Activated CD8-positive, alpha-beta memory T cell treated with anti-CD3 and anti-CD28 coated beads for 36 hours (primary cell): ENCODE measurements at regions not wholly inside any gene's neighbourhood (a gene's known extent, or its start where the extent isn't known, plus 50 kb on each side); places are given as distances from the start of the nearest gene placed in this dataset.

Source experiments
- CTCF ChIA-PET: fragments of 350-600 bp; sonication (Branson Sonifier 250); formaldehyde crosslinking; loops from one replicate; lab custom pipeline; 2021; ENCODE audit warnings: antibody characterized with exemption; lab: Charles Lee
- POLR2A ChIA-PET: fragments of 350-600 bp; sonication (Branson Sonifier 250); formaldehyde crosslinking; loops from one replicate; lab custom pipeline; 2021; ENCODE audit warnings: antibody characterized with exemption; lab: Charles Lee

- CTCF ChIA-PET = no interaction called here
- POLR2A ChIA-PET = no interaction called here
These were observed 137.8 kb upstream of the GATA6 start for GRCh38 chr18:22031611-22032010.

- CTCF ChIA-PET = no interaction called here
- POLR2A ChIA-PET = no interaction called here
These were observed 136.9 kb upstream of the GATA6 start for GRCh38 chr18:22032392-22032961.

- ChIA-PET CTCF (interaction anchor here (0.7 kb wide), 1 partner anchor 294 kb away, joined by 3 read pairs; no protein-coding TSS in a partner anchor), POLR2A (no interaction called here)
These were observed 136.3 kb upstream of the GATA6 start for GRCh38 chr18:22033085-22033484.

GRCh38 chr18:22034276-22034675, 135.1 kb upstream of the GATA6 start:
- CTCF ChIA-PET = no interaction called here
- POLR2A ChIA-PET = no interaction called here

- POLR2A ChIA-PET = no interaction called here
- CTCF ChIA-PET = no interaction called here
These were observed 128.9 kb upstream of the GATA6 start for GRCh38 chr18:22040533-22040932.

GRCh38 chr18:22043837-22044236, 125.6 kb upstream of the GATA6 start:
- POLR2A ChIA-PET = no interaction called here
- CTCF ChIA-PET = no interaction called here

- POLR2A ChIA-PET = no interaction called here
- CTCF ChIA-PET = no interaction called here
These were observed 124.7 kb upstream of the GATA6 start for GRCh38 chr18:22044474-22045220.

GRCh38 chr18:22045221-22045918, 124.0 kb upstream of the GATA6 start:
- CTCF ChIA-PET = no interaction called here
- POLR2A ChIA-PET = no interaction called here

- CTCF ChIA-PET = no interaction called here
- POLR2A ChIA-PET = no interaction called here
These were observed 122.9 kb upstream of the GATA6 start for GRCh38 chr18:22046473-22046872.

GRCh38 chr18:22047485-22047884, 121.9 kb upstream of the GATA6 start:
- ChIA-PET CTCF (no interaction called here), POLR2A (no interaction called here)

- POLR2A ChIA-PET = no interaction called here
- CTCF ChIA-PET = no interaction called here
These were observed 121.2 kb upstream of the GATA6 start for GRCh38 chr18:22048221-22048620.

GRCh38 chr18:22048932-22049615, 120.3 kb upstream of the GATA6 start:
- CTCF ChIA-PET = no interaction called here
- POLR2A ChIA-PET = interaction anchor here (0.7 kb wide), 1 partner anchor 134 kb away, joined by 5 read pairs; no protein-coding TSS in a partner anchor

- ChIA-PET CTCF (no interaction called here), POLR2A (no interaction called here)
These were observed 116.8 kb upstream of the GATA6 start for GRCh38 chr18:22052405-22053105.

GRCh38 chr18:22055466-22056238, 113.7 kb upstream of the GATA6 start:
- ChIA-PET CTCF (no interaction called here), POLR2A (no interaction called here)

GRCh38 chr18:22056950-22057349, 112.4 kb upstream of the GATA6 start:
- ChIA-PET POLR2A (no interaction called here), CTCF (no interaction called here)

- POLR2A ChIA-PET = no interaction called here
- CTCF ChIA-PET = no interaction called here
These were observed 111.4 kb upstream of the GATA6 start for GRCh38 chr18:22057908-22058527.

GRCh38 chr18:22060361-22060760, 109.0 kb upstream of the GATA6 start:
- ChIA-PET CTCF (no interaction called here), POLR2A (no interaction called here)

- CTCF ChIA-PET = no interaction called here
- POLR2A ChIA-PET = no interaction called here
These were observed 106.3 kb upstream of the GATA6 start for GRCh38 chr18:22063102-22063501.
